ENCODE measurements at regions not wholly inside any gene's neighbourhood (a gene's known extent, or its start where the extent isn't known, plus 50 kb on each side); places are given as distances from the start of the nearest gene placed in this dataset.

DNA sequence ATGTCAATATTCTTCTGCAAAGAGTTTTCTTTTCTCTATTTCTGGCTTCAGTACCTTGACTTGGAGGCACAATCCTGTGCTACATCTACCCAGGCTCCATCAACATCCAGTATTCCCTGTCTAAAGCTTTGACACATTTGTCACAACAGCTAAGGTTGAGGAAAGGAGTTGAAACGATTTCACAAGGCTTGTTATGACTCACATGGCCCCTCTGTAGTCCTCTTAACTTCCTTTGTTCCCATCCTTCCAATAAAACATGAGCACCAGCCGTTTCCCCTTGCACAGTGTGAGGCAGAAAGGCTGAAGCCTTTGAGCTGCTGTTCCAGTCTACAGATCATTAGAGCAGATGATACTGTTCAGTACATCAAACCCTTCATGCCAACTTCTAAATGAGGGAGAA is 163.0 kb upstream of the TMCO5A start:
- intact Hi-C loops (cut with DNase I): no loop called here
- DNase-seq: no peak

DNA sequence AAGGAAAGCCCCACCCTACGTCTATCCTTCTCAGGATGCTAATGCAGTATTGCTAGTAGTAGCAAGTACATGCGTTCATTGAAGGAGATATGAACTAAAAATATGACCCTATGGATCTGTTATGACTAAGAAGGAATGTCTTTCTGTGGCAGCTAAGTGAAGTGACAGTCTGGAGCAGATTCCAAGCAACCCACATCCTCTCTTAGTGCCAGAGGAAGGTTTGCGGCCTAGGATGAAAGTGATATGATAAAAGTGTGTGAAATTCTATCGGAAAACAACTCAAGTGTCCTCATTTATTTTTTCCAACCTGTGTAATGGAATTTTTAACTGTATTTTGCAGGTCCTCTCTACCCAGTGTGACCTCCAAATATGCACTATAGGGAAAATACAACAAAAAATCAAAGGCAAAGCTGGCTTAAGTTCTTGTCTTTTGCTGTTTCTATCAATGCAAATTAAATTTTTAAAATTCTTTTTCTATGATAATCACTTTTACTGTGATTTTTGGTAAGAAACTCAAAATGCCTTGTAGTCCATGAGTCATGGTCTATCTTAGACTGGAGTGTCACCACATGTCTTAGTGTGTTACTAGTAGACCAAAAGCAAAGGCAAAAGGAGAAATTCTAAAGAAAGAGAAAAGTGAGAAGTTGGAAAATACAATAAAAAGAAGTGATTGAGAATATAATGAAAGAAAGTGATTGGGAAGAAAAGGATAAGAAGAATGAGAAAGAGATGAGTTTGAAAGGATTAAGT is 161.2 kb upstream of the TMCO5A start:
- no peak for DNase-seq
- intact Hi-C loops (cut with DNase I): no loop called here

DNA sequence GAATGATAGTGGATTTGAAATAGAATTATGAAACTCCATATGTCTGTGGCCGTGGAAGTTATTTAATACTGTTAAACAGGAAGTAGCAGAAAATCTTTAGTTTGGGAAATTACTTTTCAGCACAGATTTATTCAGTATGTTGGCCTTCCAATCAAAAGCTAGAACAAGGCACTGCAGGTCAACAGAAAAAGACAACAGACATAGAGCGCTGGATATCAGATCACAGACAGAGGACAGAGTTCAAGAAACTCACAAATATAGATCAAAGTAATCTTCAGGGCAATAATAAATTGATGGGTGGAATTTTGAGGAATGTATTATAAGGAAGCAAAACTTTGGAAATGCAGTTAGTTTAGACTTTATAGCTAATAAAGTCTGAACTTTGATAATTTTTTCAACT is 159.5 kb upstream of the TMCO5A start:
- no peak for DNase-seq
- intact Hi-C loops (cut with DNase I): no loop called here

DNA sequence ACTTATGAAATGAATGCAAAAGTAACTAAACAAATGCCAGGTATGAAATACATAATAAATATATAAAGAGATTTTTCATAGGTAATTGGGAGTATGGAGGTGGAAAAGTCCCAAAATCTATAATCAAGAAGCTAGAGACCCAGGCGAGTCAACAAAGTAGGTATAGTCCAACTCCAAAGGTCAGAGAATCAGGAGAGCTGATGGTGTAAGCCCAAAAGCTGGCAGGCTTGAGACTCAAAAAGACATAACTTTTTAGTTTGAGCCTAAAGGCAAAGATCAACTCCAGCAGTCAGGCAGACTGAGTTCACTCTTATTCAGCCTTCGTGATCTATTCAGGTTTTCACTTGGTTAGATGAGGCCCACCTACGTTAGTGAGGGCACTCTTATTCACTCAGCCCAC is 157.4 kb upstream of the TMCO5A start:
- intact Hi-C loops (cut with DNase I): no loop called here
- no peak for DNase-seq

DNA sequence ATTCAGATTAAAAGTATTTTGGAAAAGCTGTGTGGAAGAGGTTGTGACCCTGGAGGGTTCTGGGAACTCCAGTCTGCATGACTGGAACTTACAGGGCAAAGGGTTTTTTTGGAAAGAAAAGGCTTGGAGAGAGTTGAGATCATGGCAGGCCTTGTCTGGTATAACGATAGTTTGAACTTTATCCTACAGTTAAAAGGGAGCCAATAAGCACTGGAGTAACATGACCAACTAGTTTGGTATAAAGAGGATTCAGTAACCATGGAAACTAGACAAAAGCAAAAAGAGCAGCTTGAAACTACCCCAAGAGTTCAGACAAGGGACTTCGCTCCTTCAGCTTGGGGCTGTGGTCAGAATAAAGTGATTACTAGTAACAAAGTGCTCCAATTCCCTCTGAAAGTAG is 151.2 kb upstream of the TMCO5A start:
- intact Hi-C loops (cut with DNase I): no loop called here
- no peak for DNase-seq

DNA sequence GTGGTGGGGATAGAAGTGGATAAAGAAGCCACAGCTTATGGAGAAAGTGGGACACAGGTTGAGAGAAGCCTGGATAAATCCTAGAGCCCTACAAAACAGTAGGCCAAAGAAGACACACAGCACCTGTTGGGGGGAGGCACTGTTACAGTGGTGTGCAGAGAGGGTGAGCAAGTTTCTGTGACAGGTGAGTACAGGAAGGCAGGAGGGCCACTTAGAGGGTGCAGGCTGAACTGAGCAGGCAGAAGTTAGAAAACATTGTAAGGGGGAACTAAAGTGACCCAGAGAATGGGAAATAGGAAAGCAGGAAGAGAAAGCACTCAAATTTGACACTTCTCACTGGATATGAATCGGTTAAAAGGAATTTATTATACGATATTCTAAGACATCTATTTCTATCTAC is 146.1 kb upstream of the TMCO5A start:
- no peak for DNase-seq
- intact Hi-C loops (cut with DNase I): no loop called here

DNA sequence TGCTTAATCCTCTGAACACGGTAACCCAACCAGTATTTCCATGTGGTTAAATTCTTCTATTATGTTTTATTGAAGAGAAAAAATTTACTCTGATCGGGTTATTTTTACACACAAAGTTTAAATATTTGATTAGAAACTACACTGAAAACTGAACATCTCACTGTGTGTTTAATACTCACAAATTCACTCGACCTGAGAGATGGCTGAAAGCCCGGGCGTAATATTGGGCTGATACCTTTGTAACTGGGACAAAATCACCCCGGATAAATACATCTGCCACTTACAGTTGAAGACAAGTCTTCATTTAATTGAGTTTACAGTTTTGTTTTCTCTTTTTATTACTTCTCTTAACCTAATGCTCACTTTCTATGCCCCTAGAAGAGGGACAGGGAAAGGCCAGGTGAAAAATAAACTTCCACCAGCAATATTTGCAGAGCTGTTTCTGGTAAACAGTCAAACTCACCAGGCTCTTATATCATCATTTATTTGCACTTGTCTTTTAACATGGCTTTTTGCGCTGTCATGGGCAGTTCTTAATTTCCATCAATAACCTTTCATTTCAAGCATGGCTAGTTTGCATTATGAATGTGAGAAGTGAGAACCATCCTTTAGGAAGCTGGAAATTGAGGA is 145.6 kb upstream of the TMCO5A start:
- intact Hi-C loops (cut with DNase I): no loop called here
- DNase-seq: no peak

DNA sequence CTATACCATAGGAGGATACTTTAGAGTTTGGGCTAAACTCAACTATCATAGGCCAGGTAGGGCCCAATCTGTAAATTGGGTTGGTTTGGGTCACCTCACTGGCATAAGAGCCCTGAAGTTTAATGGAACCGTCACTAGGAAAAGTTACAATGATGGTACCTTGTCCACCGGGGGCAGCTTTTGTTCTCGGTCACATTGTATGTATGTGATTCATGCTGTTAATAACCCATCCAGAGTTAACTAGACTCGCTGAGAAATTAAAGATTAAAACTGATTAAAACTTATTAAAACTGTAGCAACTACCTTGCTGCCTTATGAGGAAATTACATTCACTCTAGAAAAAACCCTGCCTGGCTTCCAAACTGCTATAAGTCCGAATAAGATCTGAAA is 145.0 kb upstream of the TMCO5A start:
- intact Hi-C loops (cut with DNase I): no loop called here
- no peak for DNase-seq

DNA sequence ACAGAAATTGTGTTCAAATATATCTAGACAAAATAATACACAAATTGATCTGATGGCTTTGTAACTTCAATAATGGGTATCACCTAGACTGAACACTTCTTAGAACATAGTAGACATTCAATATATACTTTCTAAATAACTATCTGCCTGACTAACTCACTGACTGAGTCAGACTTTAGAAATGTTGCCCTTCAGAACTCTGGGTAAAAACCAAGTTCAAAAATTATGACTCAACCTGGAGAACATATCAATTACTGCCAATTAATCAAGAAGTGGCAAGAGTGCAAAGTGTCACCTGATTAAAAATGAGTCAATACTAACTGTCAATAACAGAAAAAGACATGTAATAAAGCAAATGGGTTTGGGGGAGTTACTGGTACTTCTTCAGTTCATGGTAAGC is 144.6 kb upstream of the TMCO5A start:
- no peak for DNase-seq
- intact Hi-C loops (cut with DNase I): no loop called here

DNA sequence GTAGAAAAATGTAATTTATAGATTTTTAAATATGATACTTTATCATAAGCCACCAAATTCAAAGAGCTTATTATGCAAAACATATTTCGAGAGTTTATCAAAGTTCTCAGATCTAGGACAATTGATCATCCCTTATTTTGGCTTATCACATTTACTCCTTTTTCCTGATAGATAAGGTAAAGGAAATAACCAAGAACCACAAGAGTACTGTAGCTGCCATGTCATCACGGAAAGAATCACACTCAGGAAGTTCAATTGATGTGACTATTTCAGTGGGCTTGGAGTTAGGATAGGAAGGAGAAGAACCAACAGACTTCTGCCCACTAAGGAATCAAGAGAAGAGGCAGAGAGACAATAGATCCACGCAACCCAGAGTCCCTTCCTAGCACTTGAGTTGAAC is 142.7 kb upstream of the TMCO5A start:
- no peak for DNase-seq
- intact Hi-C loops (cut with DNase I): no loop called here

DNA sequence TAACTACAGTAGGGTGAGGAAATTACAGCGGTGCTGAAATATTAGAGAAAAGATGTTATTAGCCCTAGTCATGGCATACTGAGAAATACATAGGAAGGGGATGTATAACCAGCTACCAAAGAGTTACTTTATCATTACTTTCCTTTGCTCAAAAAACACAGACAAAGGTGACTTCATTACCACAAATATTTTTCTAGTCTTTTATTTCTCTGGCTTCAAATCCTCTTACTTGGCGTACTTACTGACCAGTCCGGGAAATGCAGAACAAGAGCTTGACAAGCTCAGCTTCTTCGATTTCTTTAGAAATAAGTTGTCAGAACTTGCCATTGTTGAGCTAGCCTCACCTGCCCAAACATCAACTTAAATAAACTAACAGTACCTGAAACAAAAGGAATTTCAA is 142.1 kb upstream of the TMCO5A start:
- no peak for DNase-seq
- intact Hi-C loops (cut with DNase I): no loop called here

DNA sequence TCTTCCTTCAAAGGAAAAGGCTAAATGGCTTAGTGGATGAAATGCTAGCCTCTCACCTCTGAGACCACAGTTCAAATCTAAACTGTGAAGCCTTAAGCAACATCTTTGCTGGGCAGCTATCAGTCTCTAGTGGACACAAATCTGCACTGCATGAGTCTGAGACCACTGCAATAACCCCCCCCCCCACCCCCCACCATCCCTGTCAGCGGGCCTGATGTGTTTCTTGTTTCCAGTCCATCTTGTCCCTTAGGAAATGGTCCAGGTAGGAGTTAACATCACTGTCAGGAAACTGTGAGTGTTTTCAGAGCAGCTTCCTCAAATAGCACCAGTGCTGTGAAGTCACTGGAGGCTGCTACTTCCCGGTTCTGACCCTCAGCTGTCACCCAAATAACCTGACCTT is 140.6 kb upstream of the TMCO5A start:
- intact Hi-C loops (cut with DNase I): no loop called here
- no peak for DNase-seq

DNA sequence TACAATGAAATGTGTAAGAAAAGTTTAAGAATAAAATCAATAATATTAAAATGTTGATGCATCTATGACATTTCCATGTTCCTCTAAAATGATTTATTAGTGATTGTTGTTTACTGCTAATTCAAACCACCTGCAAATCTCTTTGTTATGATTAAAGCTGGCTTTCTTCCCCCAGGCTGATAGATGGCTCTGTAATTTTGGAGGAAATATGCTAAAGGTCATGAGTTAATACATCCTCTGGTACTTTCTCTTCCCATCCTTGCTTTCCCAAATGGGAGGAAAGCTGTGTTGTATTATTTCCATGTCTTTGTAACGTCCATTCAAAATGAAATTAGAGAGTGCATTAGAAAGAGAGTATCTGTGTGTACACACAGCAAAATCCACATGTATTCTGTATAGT is 139.5 kb upstream of the TMCO5A start:
- intact Hi-C loops (cut with DNase I): no loop called here
- no peak for DNase-seq

DNA sequence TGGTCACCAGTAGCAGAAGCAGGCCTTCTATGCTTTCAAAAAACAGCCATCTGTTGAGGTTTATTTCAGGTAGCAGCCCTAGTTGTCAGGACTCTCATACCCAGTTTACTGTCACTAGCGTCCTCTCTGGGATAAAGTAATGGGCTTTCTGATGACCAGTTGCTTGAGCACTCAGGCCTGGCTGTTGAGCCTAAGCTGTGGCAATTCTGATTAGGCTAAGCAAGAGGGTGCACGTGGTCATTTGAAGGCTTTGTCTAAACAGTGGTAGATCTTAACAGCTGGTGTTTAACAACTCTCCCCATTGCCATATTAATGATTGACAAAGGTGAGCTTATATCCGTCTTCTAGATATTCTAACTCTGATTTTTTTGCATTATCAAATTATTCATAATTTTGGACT is 132.9 kb upstream of the TMCO5A start:
- intact Hi-C loops (cut with DNase I): no loop called here
- no peak for DNase-seq

DNA sequence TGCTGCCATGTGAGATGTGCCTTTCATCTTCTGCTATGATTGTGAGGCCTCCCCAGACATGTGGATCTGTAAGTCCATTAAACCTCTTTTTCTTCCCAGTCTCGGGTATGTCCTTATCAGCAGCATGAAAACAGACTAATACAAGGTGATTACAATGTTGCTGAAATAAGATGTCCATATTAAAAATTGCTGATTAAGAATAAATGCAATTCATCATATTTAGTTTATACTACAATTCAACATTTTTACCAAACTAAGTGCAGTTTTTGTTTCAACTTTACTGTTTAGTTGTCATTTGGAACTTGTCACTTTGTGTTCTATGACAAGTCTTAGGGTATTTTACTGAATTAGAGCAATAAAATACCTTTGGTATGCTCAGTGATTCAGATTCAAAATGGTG is 127.6 kb upstream of the TMCO5A start:
- intact Hi-C loops (cut with DNase I): no loop called here
- DNase-seq: no peak

DNA sequence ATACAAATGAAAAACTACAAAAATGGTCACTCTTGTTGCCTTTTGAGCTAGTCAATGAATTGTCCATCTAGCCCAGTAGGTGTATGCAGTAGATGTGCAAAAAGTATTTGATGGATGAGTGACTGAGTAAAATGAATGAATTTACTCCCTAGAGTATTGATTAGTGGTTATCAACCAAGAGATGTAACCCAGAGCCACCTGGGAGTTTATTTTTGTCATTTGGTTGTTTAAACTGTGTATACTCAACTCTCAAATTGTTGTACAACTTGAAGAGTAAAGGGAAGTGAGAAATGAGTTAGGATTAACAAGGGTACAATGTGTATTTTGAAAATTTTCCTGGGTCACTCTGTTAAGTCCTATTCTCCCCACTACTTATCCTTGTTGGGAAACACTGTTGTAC is 124.1 kb upstream of the TMCO5A start:
- no peak for DNase-seq

DNA sequence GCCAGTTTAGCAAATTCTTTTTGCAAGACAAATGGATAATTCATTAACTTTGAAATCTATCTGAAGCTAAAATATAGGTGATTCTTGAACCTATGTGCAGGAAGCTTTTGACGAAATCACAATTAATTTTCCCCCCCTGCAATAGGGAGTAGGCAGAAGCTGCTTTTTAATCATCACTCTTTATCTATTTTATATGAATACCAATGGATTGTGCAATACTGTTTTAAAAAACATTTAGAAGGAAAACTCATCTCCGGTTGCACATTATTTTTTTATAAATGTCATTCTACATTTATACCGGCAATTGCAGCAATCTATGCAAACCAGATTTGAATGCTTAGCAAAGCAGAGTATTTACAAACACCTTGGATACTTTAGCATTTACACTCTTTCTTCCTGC is 121.1 kb upstream of the TMCO5A start:
- no peak for DNase-seq
- intact Hi-C loops (cut with DNase I): no loop called here

More for the DNA sequence above, 124.1 kb upstream of the TMCO5A start:
- intact Hi-C loops (cut with DNase I): no loop called here

DNA sequence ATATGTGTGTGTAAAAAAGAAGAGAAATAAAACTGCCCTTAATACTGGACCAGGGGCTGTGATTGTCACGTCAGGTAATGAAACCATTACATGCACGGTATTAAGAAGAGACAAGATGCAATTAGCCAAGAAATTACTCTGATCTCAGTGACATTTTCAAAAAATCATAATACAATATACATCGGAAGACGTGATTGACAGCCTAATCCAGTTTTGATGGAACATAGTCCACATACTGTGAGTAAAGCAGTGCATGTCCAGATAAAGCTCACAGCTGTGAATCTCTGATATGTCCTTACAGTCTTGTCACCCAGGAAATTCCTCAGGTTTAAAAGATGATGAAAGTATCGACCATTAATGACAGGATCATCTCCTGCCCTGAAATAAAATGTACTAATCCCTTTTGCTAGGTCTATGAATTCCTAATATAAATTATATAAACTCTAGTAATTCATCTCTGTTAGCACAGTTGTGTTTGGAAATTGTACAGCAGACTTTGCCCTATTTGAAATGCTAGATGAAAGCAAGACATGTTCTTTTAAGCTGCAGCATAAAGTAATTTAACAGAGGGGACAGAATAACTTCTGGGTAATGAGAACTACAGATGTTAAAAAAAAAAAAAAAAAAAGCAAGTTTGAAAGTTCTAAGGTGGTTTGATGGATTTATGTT is 119.5 kb upstream of the TMCO5A start:
- no peak for DNase-seq

DNA sequence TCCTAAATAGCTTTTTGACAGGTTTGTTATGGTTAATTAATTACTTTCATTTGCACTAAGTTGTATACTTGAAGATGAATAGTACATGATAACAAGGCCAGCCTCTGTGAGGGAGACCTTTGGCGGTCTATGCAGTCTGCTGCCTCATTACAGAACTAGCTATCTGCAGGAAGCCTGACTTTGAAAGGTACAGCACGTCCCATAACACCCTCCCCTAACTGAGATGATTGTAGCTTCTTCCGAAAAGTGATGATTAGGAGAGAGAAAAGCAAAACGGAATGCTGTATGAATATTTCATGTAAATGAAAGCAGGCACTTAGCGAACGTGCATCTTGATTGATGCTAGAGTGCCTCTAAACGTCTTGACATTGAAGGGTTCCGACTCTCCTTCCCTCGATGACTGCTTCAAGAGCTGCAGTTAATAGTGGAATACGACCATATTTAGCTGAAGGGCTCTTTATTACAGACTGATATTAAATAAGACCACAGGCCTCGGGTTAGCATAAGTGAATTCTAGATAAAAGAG is 116.2 kb upstream of the TMCO5A start:
- no peak for DNase-seq
- intact Hi-C loops (cut with DNase I): no loop called here

More for the DNA sequence above, 119.5 kb upstream of the TMCO5A start:
- intact Hi-C loops (cut with DNase I): no loop called here

DNA sequence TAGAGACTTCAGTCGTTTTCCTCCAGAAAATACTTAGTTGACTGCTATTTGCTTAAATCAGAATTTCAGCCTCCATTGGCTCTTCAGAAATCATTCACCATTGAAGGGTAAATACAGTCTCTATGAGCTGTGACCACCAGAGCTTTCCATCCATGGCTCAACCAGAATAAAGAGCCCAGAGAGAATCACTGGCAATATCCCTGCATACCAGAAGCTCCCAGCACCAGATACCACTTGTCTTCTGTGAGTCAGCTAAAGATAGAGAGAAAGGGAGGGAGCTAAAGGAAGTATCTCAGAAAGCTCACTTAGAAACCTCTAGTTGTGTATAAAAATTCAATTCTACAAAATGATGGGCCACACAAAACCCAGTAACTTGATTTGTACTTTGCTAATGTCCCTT is 115.2 kb upstream of the TMCO5A start:
- DNase-seq: no peak
- intact Hi-C loops (cut with DNase I): no loop called here

DNA sequence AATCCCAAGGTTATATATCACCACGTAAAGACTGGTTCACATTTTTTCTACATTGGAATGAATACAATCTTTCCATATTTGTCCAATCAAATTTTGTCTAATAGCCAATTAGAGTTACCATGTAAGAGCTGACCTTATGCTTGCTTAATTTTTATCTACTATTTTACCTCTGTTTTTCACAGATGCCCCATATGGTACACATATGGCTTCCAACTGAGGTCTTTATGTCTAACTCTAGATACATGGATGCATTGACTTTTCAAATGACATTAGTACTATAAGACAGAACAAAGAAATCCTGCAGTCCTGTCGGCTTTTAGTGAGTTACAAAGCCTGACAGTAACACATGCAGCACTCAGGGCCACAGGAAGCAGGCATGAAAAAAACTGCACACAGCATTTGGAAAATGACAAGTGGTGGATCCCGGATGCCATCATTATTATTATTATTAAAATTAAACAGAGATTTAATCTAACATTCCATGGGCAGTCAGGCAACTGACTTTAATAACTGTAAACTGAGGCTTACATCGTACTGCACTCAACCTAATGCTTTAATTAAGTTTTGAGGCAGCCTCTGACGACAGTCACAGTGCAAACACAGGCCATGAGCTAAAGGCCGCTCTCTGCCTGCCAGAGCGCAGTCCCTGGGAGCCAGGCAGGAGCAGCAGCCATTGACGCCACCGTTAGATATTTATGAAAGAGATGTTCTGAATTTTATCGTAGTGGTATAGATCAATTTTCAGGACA is 113.9 kb upstream of the TMCO5A start:
- no peak for DNase-seq
- intact Hi-C loops (cut with DNase I): no loop called here
